GM12892 (cell line): ENCODE measurements at regions not wholly inside any gene's neighbourhood (a gene's known extent, or its start where the extent isn't known, plus 50 kb on each side); places are given as distances from the start of the nearest gene placed in this dataset.
A peak's percentile ranks its signal among the peaks of the same experiment; 100 is the strongest.
"Not testable (repeated sequence)": the region's sequence is repeated elsewhere in the genome, so short reads cannot be mapped to it uniquely, and the experiment has no call there.

ENCODE experiments used
- DNase-seq: peaks from one replicate; pipeline ENCODE4 v3.0.0; 2011; ENCODE audit not compliant: insufficient read length
- FAIRE-seq: peaks from 2 replicates; lab custom pipeline; 2011; peaks lifted over from hg19 to GRCh38; lab: Jason Lieb, UNC
- POLR2A ChIP-seq: IDR thresholded peaks from 2 replicates; pipeline ENCODE4 v1.6.1; 2011; ENCODE audit warnings: low read depth, low read length, control low read depth
- POLR2AphosphoS5 ChIP-seq: IDR thresholded peaks from 2 replicates; pipeline ENCODE4 v1.6.1; 2011; ENCODE audit warnings: low read depth, low read length, control low read depth
- TAF1 ChIP-seq: IDR thresholded peaks from 2 replicates; pipeline ENCODE4 v1.6.1; 2011; ENCODE audit warnings: low read depth, mild to moderate bottlenecking, control low read depth, low read length, borderline replicate concordance

DNA sequence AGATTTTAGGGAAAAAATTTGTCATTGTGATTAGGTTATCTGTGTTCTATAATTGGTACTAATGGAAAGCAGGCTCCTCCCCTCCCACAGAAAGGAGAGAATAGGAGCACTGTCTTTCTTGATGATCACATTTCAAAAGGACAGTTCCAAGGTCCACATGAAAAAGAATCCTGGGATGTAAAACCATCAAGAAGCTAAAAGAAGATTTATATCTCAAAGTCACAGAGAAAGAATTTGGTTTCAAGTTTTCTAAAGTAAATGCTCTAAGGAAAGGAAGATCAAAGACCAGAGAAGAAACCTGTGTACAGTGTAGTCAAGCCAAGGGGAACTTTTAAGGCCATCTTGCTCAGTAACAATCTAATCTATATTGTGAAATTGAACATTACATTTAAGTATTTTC lies 652.7 kb upstream of the HS3ST5 start:
- no peak for DNase-seq
- TF ChIP-seq TAF1 (no peak), POLR2A (no peak), POLR2AphosphoS5 (no peak)
- no peak for FAIRE-seq

DNA sequence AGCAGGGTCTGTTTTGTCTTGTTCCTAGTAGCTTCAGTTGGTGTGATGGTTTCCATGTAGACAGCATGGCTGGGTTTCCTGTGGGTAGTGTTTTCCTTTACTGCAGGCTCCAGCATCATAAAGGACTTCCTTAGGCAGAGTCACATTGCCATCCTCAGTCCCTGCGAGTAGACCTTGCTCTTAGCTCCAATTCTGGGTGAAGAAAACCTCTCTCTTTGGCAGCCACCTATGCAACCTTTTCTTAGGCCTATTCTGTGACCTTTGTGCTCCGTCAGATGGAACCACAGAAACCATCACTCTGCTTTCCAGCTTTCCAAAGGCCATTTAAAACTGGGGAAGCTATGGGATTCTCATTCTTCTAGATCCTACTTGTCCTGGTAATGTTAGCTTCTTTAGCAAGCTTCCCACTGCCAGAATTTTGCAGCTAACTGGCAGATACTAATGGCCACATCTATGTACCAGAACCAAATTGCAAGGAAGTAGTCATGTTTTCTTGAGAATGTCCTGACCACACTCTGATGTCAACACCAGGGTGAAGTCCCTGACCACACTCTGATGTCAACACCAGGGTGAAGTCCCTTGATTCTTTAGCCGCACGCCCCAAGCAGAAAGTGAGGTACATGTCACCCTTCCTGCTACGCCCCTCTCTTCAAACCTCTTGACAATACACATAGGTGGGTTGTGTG lies 646.6 kb upstream of the HS3ST5 start:
- TF ChIP-seq POLR2A (no peak), POLR2AphosphoS5 (no peak), TAF1 (no peak)
- FAIRE-seq = peak; percentile 76
- DNase-seq = no peak

DNA sequence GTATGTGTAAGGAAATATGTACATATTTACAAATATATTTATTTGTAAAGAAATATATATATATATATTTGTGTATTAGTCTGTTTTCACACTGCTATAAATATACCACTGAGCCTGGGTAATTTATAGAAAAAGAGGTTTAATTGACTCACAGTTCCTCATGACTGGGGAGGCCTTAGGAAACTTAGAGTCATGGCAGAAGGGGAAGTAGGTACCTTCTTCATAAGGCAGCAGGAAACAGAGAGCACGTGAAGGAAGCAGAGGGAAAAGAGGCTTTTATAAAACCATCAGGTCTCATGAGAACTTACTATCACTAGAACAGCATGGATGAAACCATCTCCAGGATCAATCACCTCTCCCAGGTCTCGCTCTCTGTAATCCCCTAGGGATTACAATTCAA lies 644.5 kb upstream of the HS3ST5 start:
- FAIRE-seq = no peak
- DNase-seq = no peak
- TF ChIP-seq TAF1 (no peak), POLR2AphosphoS5 (no peak), POLR2A (no peak)

DNA sequence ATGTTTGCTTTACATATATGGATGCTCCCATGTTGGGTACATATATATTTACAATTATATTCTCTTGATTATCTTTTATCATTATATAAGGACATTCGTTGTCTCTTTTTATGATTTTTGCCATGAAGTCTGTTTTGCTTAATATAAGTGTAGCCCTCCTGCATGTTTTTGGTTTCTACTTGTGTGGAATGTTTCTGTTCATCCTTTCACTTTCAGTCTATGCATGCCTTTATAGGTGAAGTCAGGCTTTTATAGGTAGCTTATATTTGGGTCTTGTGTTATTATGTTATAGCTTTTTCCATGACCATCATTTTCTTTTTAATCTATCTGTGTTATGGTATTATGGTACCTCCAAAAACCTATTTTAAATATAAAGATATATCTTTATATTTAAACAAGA lies 612.5 kb upstream of the HS3ST5 start:
- no peak for DNase-seq
- TF ChIP-seq TAF1 = no peak
- no peak for TF ChIP-seq POLR2A
- TF ChIP-seq POLR2AphosphoS5 = no peak
- FAIRE-seq = no peak

DNA sequence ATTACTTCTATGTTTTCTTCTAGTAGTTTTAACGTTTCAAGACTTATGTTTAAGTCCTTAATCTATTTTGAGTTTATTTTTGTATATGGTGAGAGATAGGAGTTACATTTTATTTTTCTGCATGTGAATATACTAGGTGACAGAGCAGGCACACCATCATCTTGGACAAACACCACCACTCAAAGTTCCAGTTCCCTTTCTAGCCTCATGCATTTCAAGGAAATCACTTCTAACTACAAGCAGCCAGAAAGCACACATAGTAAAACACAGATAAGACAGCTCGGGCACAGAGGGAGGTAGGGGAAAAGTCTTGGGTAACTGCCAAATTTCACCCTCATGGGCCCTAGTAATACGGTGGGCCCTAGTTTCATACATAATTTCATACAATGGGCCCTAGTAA lies 609.4 kb upstream of the HS3ST5 start:
- FAIRE-seq (no peak), DNase-seq (no peak)
- TF ChIP-seq TAF1 = no peak
- TF ChIP-seq POLR2AphosphoS5 = no peak
- TF ChIP-seq POLR2A = no peak

DNA sequence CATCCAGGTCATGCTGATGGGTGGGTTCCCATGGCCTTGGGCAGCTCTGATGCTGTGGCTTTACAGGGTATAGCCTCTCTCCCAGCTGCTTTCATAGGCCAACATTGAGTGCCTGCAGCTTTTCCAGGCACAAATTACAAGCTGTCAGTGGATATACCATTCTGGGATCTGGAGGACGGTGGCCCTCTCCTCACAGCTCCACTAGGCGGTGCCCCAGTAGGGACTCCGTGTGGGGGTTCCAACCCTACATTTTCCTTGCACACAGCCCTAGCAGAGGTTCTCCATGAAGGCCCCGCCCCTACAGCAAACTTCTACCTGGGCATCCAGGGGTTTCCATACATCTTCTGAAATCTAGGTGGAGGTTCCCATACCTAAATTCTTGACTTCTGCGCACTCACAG lies 602.6 kb upstream of the HS3ST5 start:
- no peak for FAIRE-seq
- no peak for DNase-seq
- TF ChIP-seq POLR2AphosphoS5 (no peak), POLR2A (no peak), TAF1 (no peak)

DNA sequence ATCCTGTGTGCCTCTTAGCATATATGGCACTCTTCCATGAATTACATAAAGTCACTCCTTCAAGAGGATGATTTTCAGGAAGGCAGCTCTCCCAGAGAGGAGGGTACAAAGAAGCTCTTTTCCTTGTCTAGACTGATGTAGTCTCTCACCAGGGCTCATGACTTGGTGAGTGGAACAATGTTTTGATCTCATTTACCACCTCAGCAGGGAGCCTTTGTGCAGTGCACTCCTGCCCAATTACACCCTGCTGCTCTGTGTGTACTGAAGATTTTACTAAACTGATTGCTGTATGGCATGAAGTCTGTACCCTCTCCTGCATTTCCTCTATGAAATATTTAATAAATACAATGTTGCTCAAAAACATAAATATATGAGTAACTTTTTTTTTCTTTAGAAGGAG lies 598.3 kb upstream of the HS3ST5 start:
- DNase-seq = no peak
- TF ChIP-seq POLR2AphosphoS5 (no peak), POLR2A (no peak), TAF1 (no peak)
- FAIRE-seq = no peak

DNA sequence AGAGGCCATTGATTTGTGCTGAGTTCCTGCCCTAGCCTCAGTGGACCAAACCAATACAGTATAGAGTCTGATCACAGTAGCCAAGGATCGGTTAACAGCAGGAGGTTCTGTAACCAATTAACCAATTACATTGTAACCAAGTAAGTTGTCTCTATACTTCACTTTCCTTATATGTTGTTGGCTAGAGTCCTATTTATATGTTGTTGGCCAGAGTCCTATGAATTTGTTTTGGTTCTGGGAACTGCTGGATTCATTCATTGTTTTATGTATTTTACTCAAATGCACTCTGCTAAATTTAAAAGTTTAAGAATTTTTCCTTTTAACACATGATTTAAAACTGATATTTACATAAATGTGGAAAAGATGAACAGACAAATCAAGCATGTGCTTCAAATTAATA lies 597.4 kb upstream of the HS3ST5 start:
- no peak for DNase-seq
- TF ChIP-seq TAF1 = no peak
- TF ChIP-seq POLR2A = no peak
- no peak for TF ChIP-seq POLR2AphosphoS5
- FAIRE-seq = no peak

DNA sequence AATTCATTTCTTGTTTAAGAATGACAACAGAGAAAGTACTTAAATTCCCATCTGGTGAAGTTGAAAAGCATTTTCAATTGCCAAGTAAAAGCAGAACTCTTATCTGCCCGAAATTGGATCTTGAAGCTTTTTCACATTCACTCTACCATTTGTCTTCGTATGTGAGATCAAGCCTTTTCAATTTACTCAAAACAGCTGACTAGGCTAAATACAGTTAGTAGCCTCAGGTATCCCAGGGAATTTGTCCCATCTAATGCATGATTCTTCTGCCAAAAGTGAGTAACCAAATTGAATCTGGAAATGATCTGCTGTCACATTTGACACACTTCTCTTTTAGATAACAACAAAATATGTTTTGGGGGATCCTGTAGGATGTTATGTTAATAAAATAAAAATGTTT lies 596.8 kb upstream of the HS3ST5 start:
- DNase-seq (no peak), FAIRE-seq (no peak)
- TF ChIP-seq TAF1 = no peak
- no peak for TF ChIP-seq POLR2AphosphoS5
- no peak for TF ChIP-seq POLR2A

DNA sequence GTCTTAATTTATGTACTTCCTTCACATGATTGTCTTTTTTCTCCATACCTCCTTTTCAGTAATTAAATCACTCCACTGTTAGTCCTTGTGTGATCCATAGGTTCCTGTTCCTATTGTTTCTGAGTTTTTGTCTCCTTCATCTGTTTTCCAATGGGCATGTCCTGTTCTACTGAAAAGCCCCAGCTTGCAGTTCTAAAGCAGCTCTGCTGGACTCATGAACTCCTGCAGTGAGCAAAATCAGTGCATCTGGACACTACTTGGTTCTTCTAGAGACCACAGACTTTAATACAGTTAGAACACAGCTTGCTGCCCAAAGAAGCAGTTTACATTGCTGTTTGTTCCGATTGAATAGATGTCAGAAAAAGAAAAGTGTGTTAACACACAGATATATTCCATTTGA lies 593.3 kb upstream of the HS3ST5 start:
- FAIRE-seq (no peak), DNase-seq (no peak)
- no peak for TF ChIP-seq TAF1
- TF ChIP-seq POLR2A = no peak
- TF ChIP-seq POLR2AphosphoS5 = no peak

DNA sequence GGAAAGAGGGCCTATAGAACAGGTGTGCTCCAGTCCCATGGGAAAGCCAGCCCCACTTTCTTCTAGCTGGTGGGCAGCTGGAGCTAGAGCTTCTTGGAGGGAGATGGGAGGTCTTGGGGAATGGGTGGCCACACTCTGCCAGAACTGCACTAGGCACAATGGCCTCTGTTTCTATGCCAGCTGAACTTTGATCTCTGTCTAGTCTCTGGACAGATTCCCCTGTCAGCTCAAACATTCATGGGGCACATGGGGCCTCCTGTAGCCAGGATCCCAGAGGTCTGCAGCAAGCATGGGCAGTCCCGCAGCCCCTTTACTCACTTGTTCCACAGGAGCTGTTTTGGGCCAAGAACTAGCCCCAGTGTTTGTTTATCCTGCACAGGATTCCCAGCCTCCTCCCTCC lies 591.3 kb upstream of the HS3ST5 start:
- FAIRE-seq (no peak), DNase-seq (no peak)
- no peak for TF ChIP-seq POLR2AphosphoS5
- no peak for TF ChIP-seq POLR2A
- TF ChIP-seq TAF1 = no peak

DNA sequence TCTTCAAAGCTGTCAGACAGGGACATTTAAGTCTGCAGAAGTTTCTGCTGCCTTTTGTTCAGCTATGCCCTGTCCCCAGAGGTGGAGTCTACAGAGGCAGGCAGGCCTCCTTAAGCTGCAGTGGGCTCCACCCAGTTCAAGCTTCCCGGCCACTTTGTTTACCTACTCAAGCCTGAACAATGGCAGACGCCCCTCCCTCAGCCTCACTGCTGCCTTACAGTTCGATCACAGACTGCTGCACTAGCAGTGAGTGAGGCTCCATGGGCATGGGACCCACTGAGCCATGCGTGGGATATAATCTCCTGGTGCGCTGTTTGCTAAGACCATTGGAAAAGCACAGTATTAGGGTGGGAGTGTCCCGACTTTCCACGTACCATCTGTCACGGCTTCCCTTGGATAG lies 585.9 kb upstream of the HS3ST5 start:
- not testable (repeated sequence) for FAIRE-seq, DNase-seq

DNA sequence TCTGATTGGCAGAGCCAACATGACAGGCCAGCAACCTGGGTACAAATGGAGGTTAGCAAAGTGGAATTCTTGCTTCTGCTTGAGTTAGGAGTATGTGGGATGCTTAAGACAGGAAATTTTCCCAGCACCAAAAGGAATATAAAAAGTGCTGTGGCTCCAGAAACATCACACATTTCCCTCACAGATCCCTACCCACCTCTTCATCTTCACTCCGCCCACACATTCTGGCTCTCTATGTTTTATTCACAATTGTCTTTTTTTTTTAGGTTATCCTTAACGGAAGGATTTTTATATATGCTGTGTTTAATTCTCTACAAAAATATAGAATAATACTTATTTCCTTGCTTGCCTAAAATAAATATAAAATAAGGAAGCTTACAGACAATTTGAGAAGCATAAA lies 563.3 kb upstream of the HS3ST5 start:
- no peak for DNase-seq
- TF ChIP-seq TAF1 (no peak), POLR2AphosphoS5 (no peak), POLR2A (no peak)
- no peak for FAIRE-seq
